ENCODE measurements at regions not wholly inside any gene's neighbourhood (a gene's known extent, or its start where the extent isn't known, plus 50 kb on each side); places are given as distances from the start of the nearest gene placed in this dataset.

DNA sequence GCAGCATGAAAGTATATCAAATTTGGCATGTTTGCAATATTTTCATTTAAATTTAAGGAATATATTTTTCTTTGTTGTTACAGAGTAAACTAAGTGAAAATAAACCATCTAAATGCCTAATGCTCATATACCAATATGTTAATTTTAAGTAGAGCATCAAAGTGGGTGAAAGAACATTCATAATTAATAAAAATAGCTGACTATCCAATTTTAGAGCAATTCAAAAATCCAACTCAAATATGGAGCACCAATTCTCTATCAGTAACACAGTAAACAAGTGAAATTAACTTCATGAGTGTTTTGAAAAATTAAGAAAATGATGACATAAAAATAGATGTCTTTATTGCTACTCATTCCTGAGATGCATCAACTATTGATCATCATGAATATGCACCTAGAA, 893.0 kb downstream of the DSC3 start:
- H4K5ac ChIP-seq (ENCODE audit: insufficient read length, low read depth, low read length), result no peak overlapping the region
- no peaks in the 10 kb centered on the region for H3K9me3 ChIP-seq (ENCODE audit: insufficient read depth in 2 of 2, low read depth in 1 of 2, low read length in 1 of 2)
- no peak overlapping the region for H3K18ac ChIP-seq (ENCODE audit: extremely low read depth, low read length)
- POLR2A ChIA-PET (ENCODE audit: partially characterized antibody), result no interaction called here
- H3K27ac ChIP-seq (ENCODE audit: low read depth, low read length), result no peak overlapping the region
- H3K79me1 ChIP-seq (ENCODE audit: low read depth, low read length), result no peaks in the 10 kb centered on the region
- H3K4me2 ChIP-seq (ENCODE audit: insufficient read depth in 1 of 2, low read depth in 2 of 2, low read length in 2 of 2), result no peak overlapping the region
- no peak overlapping the region for H3K4ac ChIP-seq (replicated peaks; ENCODE audit: insufficient read length, low read depth, low read length)
- H3K4me1 ChIP-seq (replicated peaks in 1 of 4; ENCODE audit: control insufficient read depth in 3 of 4, insufficient read depth in 4 of 4, low read length in 3 of 4), result no peaks in the 10 kb centered on the region
- H3K27me3 ChIP-seq (replicated peaks in 1 of 4; ENCODE audit: control insufficient read depth in 3 of 4, extremely low read depth in 1 of 4, insufficient read depth in 3 of 4, low read length in 3 of 4), result no peaks in the 10 kb centered on the region
- no peak overlapping the region for H2BK15ac ChIP-seq (ENCODE audit: low read length)
- no peak overlapping the region for H3K23ac ChIP-seq (ENCODE audit: insufficient read length)
- no peak overlapping the region for H2BK5ac ChIP-seq (ENCODE audit: low read depth, low read length)
- H3K79me2 ChIP-seq (ENCODE audit: control insufficient read depth in 1 of 2, insufficient read depth in 2 of 2, low read length in 2 of 2), result no peaks in the 10 kb centered on the region
- FAIRE-seq, result no peak
- H2BK120ac ChIP-seq (replicated peaks; ENCODE audit: low read depth, low read length), result no peak overlapping the region
- H4K20me1 ChIP-seq (replicated peaks in 1 of 2; ENCODE audit: control insufficient read depth in 1 of 2, insufficient read depth in 2 of 2, low read length in 2 of 2), result no peaks in the 10 kb centered on the region
- no peak overlapping the region for H3K14ac ChIP-seq (ENCODE audit: insufficient read length)
- no peak overlapping the region for H2AFZ ChIP-seq (ENCODE audit: low read length)
- H3K4me3 ChIP-seq (ENCODE audit: extremely low read depth in 1 of 4, insufficient read depth in 2 of 4, low read depth in 3 of 4, low read length in 4 of 4), result no peak overlapping the region
- no peak for DNase-seq (ENCODE audit: low read depth in 1 of 2, low spot score in 2 of 2)
- CTCF ChIA-PET (ENCODE audit: partially characterized antibody), result no interaction called here
- no peaks in the 10 kb centered on the region for H3K36me3 ChIP-seq (ENCODE audit: control insufficient read depth in 2 of 4, insufficient read depth in 4 of 4, low read length in 3 of 4)
- no peak overlapping the region for H4K8ac ChIP-seq (ENCODE audit: extremely low read depth, insufficient read depth, low read length)
- H2AK5ac ChIP-seq (ENCODE audit: low read depth, low read length), result no peak overlapping the region
- no peaks in the 10 kb centered on the region for H3K23me2 ChIP-seq (ENCODE audit: low read depth, low read length)
- H4K91ac ChIP-seq (replicated peaks; ENCODE audit: insufficient read length, low read length), result no peak overlapping the region
- H2BK20ac ChIP-seq (ENCODE audit: low read length), result no peak overlapping the region
- H2BK12ac ChIP-seq (ENCODE audit: low read depth, low read length), result no peak overlapping the region
- H3K9ac ChIP-seq (replicated peaks in 1 of 4; ENCODE audit: extremely low read depth in 1 of 4, low read depth in 3 of 4, low read length in 3 of 4), result no peak overlapping the region
- no peak overlapping the region for H3K56ac ChIP-seq (replicated peaks; ENCODE audit: insufficient read length, low read depth, low read length)
- TF ChIP-seq CHD7 (IDR thresholded peaks at IDR 0.05; ENCODE audit: insufficient replicate concordance, low read length) (no peak), CREB1 (IDR thresholded peaks at IDR 0.05) (no peak), TEAD4 (IDR thresholded peaks at IDR 0.05; ENCODE audit: low read depth, low read length) (no peak)
